HL-60 (cell line): ENCODE measurements at regions not wholly inside any gene's neighbourhood (a gene's known extent, or its start where the extent isn't known, plus 50 kb on each side); places are given as distances from the start of the nearest gene placed in this dataset.

Experiments used
- GABPA ChIP-seq: IDR thresholded peaks from 2 replicates; pipeline ENCODE4 v1.6.1; 2012; ENCODE audit warnings: low read depth
- POLR2AphosphoS5 ChIP-seq: IDR thresholded peaks from 2 replicates; pipeline ENCODE4 v1.6.1; 2012; ENCODE audit warnings: low read depth
- SPI1 ChIP-seq: IDR thresholded peaks from 2 replicates; pipeline ENCODE4 v1.6.1; 2012; ENCODE audit warnings: low read depth, mild to moderate bottlenecking, borderline replicate concordance
- TF ChIP-seq, protein P1 (sequence below): IDR thresholded peaks from one replicate; pipeline ENCODE4 v1.5.1; 2011; ENCODE audit warnings: low read length, control low read depth, inconsistent platforms; ENCODE audit not compliant: insufficient read depth

DNA sequence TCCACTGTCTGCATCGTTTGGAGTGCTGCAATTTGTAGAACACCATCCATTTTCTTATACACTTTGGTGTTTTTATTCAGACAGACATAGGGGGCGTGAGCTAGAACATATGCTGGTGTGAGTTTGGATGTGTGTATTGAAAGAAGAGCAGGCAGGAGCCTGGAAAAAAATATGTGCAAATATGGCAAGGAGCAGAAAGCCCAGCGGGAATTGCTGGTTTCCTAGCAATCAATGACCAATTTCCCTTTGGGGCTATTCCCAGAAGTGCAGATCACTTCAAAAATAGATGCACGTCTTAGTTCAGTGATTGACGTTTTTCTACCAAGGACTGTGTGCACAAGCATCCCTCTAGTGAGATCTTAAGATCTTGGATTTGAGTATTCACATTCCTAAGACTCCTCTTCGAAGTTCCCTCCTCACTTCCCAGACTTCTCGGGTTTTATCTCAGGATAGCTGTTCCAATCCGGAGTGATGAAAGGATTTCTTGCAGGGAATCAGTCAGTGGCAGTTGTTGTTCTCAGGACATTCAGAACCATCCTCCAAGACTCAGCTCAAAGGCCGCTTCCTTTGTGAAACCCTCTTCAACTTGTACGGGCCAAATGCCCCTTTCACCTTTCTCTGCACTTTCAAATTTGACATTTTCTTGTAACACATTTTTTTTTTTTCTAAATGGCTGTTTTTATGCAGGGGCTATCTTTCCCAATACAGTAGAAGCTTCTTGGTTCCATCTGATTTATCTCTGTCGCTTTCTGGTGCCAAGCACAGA lies 268.7 kb upstream of the ASIC2 start:
- TF ChIP-seq, protein P1, sequence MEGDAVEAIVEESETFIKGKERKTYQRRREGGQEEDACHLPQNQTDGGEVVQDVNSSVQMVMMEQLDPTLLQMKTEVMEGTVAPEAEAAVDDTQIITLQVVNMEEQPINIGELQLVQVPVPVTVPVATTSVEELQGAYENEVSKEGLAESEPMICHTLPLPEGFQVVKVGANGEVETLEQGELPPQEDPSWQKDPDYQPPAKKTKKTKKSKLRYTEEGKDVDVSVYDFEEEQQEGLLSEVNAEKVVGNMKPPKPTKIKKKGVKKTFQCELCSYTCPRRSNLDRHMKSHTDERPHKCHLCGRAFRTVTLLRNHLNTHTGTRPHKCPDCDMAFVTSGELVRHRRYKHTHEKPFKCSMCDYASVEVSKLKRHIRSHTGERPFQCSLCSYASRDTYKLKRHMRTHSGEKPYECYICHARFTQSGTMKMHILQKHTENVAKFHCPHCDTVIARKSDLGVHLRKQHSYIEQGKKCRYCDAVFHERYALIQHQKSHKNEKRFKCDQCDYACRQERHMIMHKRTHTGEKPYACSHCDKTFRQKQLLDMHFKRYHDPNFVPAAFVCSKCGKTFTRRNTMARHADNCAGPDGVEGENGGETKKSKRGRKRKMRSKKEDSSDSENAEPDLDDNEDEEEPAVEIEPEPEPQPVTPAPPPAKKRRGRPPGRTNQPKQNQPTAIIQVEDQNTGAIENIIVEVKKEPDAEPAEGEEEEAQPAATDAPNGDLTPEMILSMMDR: no peak
- TF ChIP-seq POLR2AphosphoS5 (no peak), GABPA (no peak), SPI1 (no peak)
